GM12873 (cell line): ENCODE measurements at regions not wholly inside any gene's neighbourhood (a gene's known extent, or its start where the extent isn't known, plus 50 kb on each side); places are given as distances from the start of the nearest gene placed in this dataset.

Experiments used
- TF ChIP-seq, protein P1 (sequence below): IDR thresholded peaks from 2 replicates; pipeline ENCODE4 v1.5.1; 2012; ENCODE audit warnings: low read depth, mild to moderate bottlenecking, moderate library complexity, low read length, control low read depth; ENCODE audit not compliant: insufficient read depth; ENCODE audit errors: missing control alignments

GRCh38 chr2:156129227-156129626, 203.3 kb downstream of the NR4A2 start:
- TF ChIP-seq, protein P1, sequence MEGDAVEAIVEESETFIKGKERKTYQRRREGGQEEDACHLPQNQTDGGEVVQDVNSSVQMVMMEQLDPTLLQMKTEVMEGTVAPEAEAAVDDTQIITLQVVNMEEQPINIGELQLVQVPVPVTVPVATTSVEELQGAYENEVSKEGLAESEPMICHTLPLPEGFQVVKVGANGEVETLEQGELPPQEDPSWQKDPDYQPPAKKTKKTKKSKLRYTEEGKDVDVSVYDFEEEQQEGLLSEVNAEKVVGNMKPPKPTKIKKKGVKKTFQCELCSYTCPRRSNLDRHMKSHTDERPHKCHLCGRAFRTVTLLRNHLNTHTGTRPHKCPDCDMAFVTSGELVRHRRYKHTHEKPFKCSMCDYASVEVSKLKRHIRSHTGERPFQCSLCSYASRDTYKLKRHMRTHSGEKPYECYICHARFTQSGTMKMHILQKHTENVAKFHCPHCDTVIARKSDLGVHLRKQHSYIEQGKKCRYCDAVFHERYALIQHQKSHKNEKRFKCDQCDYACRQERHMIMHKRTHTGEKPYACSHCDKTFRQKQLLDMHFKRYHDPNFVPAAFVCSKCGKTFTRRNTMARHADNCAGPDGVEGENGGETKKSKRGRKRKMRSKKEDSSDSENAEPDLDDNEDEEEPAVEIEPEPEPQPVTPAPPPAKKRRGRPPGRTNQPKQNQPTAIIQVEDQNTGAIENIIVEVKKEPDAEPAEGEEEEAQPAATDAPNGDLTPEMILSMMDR = no peak

GRCh38 chr2:156125018-156125417, 207.5 kb downstream of the NR4A2 start:
- TF ChIP-seq, protein P1 = no peak

DNA sequence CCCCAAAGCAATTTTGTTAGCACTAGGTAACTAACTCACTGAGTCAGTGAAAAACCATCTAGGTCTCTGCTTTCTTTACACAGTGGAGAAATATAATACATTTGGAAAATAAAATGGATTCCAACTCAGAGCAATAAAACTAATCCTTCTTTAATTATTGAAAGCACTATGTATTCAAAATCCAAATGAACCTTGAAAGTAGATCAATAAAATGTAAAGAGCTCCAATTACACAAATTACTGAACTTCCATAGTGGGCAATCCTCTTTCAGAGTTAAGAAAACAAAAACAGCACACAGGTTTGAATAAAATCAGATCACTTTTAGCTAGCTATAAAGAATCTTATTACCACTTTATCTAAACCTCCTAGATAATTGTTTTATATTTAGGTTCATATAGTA, 208.1 kb downstream of the NR4A2 start:
- TF ChIP-seq, protein P1 = no peak

DNA sequence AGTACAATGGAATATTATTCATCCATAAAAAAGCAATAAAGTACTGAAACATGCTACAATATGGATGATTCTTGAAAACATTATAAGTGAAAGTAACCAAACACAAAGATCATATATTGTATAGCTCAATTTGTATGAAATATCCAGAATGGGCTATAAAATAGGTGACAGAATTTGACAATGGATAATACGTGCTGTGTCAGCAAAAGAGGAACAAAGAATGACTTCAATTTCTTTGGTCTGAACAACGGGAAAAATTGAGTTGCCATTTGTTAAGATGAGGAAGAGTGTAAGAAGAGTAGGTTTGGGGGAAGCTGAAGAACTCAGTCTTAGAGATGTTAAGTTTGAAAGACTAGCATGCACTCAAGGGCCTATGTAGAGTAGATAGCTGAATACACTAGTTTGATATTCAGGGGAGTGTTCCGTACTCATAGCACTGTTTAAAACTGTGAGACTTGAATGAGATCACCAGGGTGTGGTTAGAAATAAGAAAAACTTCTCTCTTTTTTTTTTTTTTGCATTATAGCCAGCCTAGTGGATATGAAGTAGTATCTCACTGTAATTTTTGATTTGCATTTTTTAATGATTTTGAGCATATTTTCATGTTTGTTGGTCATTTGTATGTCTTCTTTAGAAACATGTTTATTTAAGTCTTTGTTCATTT, 213.6 kb downstream of the NR4A2 start:
- TF ChIP-seq, protein P1 = no peak

GRCh38 chr2:156116113-156116512, 216.4 kb downstream of the NR4A2 start:
- TF ChIP-seq, protein P1 = no peak

DNA sequence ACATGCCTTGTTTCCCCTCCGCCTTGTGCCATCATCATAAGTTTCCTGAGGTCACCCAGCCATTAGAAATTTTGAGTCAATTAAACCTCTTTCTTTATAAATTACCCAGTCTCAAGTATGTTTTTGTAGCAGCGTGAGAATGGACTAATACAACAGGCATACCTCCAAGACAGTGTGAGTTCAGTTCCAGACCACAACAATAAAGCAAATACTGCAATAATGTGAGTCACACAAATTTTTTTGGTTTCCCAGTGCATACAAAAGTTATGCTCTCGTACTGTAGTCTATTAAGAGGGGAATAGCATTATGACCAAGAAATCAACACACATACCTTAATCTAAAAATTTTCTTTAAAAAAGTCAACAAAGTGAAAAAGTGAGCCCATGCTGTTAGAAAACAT, 217.2 kb downstream of the NR4A2 start:
- TF ChIP-seq, protein P1 = no peak

DNA sequence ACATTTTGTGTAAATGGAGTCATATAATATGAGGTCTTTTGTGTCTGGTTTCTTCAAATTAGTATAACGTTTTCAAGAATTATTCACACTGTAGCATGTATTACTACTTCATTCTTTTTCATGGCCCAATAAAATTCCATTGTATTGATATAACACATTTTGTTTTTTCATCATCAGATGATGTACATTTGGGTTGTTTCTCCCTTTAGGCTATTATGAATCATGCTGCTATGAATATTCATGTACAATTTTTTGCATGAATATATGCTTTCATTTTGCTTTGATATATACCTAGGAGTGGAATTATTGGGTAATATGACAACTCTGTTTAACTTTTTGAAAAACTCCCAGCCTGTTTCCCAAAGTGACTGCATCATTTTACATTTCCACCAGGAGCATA, 220.2 kb downstream of the NR4A2 start:
- TF ChIP-seq, protein P1 = no peak
